HG03060 (cell line): ENCODE measurements at regions not wholly inside any gene's neighbourhood (a gene's known extent, or its start where the extent isn't known, plus 50 kb on each side); places are given as distances from the start of the nearest gene placed in this dataset.
"Not testable (repeated sequence)": the region's sequence is repeated elsewhere in the genome, so short reads cannot be mapped to it uniquely, and the experiment has no call there.

Experiments used
- ATAC-seq: cut with Tn5 transposase; IDR thresholded peaks from one replicate; pipeline ENCODE4 v1.9.1; 2021; ENCODE audit warnings: low read depth, moderate number of reproducible peaks; ENCODE audit not compliant: unreplicated experiment

DNA sequence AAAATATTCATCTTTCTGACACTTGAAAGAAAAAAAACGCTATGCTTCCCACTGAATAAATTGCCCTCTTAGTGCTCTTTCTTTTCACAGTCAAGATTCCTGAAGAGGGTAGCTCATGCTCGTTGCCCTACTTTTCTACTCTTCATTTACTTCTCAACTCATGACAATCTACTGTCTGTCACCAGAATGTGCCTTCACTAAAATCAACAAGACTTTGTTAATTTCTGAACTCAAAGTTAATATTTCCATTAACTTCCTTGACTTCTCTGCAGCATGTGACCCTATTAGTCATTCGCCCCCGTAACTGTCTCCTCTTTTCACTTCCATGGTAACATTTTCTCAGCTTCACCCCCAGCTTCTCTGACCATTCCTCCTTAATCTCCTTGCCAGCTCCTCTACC, 98.9 kb upstream of the MAPRE2 start:
- no peak for ATAC-seq

DNA sequence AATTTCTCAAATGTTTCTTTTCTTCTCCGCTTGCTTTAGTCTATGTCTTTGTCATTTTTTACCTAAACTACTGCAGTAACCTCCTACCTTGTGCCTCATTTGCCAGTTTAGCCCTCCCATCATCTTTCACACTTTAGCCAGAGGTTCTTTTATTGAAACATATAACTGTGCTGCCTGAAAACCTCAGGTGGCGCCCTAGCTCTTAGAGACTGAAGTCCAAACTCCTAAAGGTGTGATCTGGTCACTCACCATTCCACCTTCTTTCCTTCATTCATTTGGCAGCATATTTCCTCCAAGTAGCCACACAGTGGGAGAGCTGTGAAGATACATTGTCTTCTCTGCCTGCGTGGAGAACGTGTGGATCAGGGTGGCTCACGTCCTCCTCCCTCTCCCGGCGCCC, 98.2 kb upstream of the MAPRE2 start:
- ATAC-seq, result no peak

GRCh38 chr18:34943587-34943986, 97.6 kb upstream of the MAPRE2 start:
- no peak for ATAC-seq

- no peak for ATAC-seq
Measured at GRCh38 chr18:34947711-34948125, 93.5 kb upstream of the MAPRE2 start.

DNA sequence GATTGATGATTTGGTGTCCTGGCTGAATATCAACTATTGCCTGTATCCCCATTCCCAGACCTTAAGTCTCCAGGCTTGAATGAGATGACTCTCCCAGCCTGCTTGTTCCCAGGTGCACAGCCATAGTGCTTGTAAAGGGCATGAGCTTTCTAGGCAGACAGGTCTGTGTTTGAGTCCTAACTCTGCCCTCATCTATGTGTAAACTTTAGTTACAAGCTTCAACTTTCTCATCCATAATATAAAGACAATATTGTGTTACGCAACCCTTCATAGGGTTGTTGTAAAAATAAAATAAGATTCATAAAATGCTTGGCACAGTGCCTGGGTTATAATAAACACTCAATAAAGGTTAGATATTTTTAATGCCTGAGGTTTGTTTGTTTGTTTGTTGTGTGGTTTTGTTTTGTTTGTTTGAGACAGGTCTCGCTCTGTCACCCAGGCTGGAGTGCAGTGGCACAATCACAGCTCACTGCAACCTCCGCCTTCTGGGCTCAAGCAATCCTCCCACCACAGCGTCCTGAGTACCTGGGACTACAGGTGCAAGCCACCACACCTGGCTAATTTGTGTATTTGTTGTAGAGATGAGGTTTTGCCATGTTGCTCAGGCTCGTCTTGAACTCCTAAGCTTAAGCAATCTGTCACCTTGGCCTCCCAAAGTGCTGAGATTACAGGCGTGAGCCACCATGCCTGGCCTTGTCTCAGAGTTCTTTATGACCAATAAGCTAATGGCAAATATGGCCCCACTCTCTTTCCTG, 89.4 kb upstream of the MAPRE2 start:
- ATAC-seq, result no peak

DNA sequence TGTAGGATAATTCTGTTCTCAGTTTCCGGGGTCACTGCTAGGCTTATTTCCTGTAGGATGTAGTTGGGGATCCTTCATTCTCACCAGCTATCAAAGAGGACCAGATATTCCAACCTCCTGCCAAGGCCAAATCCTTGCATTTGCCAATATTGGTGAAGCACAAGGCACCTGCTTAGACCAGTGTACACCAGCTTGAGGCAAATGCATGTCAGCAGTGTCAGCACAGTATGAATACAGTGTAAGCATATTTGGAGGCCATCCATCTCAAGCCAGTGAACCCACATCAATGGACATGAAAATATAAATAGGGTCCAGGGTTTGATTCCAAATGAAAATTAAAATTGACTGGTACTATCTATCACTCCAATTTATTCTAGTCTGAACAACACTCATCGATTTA, 88.0 kb upstream of the MAPRE2 start:
- ATAC-seq, result no peak

- not testable (repeated sequence) for ATAC-seq
Measured at GRCh38 chr18:34955494-34955893, 85.7 kb upstream of the MAPRE2 start.

DNA sequence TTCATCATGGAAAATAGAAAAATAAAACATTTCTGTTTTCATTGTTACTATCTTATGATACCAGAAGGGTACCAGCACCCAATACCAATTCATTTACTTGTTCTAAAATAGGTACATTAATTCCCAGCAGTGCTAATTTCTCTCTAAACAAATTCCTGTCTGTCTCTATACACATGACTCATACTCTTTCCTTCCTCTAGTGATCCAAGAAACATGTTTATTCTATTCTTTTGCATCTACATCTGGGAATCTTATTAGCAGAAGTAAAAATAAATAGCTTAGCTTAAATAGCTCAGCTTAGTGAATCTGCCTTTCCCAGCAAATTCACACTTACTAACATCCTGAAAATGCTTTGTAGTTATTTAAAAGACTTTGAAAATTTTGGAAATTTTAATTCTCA, 84.5 kb upstream of the MAPRE2 start:
- no peak for ATAC-seq

DNA sequence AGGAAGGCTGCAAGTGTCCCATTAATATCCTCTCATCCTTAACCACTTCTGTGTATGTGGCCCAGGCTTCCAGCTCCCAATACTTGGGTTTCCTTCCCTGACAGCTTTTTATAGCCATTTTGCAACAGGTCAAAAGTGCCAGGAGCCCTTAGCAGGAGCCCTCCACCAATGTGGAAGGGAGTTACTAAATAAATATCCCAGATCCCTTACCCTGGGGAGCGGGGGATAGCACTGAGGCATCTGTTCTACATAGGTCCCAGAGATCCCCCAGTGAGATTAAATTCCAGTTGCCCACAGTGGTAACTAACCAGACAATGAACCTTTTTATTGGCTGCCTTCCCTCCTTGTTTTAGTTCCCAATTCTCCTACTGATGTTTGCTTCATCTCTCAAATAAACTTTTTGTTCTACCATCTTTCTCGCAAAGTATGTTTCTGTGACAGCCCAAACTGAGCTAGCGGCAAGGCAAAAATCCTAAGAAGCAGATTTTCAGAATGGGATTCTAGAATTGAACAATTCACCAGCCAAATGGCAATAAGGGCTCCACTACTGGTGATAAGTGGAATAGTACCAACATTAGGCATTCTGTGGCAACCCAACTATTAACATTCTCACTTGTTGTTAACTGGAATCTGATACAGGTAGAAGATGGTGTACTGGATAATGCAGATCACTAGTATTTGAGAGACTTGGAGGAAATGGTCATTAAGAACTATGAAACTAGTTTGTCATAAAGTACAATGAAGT, 83.9 kb upstream of the MAPRE2 start:
- no peak for ATAC-seq

GRCh38 chr18:34957864-34958259, 83.4 kb upstream of the MAPRE2 start:
- ATAC-seq, result no peak

GRCh38 chr18:34959211-34959829, 81.9 kb upstream of the MAPRE2 start:
- ATAC-seq, result no peak

DNA sequence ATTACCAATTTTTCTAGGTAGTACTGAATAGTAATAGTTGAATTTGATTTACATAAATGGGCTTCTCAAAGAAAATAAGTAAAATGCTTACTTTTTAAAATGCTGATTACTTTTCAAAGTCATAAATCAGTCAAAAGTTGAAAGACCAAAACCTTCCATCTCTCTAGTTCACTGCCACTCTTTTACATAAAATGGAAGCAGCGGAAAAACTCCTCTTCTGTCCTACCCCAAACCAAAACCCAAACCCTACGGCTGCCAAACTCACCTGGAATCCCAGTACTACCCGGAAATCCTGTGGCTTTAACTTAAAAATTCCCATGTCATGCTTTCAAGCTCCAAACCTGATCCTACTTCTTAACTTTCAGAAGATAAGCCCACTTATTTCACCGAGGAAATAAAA, 81.2 kb upstream of the MAPRE2 start:
- no peak for ATAC-seq

DNA sequence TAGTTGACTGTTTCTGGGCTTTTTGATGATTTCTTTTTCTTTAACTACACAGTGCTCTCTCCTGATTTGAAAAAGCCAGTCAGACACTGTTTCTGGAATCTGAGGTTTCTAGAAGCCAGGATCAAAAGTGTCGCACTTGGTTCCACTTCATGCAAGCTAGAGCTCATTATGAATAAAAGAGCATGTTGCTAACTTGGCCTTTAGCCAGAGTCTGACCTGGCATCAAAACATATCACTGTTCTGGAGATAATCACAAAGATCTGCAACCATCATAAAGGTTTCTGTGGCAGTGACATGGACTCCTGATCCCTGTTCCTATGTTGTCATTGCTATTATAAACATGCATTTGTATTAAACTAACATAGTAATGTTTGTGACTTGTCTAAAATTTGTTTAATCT, 76.1 kb upstream of the MAPRE2 start:
- ATAC-seq, result no peak

DNA sequence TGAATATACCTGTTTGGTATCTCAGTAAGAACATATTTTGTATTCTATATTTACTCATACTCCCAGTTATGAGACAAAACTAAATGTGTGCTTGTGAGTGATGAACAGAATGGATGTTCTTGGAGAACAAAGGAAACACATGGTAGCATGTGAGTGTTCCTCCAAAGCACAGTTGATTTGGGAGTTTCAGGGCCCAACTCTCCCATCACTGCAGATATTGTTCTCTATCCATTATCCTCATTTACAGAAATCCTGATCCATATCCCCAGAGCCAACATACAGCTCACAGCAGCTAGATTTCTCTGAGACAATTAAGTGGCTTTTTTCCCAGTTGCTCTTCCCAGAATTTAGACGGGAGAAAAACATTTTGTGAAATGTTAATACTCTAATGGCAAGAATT, 75.6 kb upstream of the MAPRE2 start:
- no peak for ATAC-seq

- ATAC-seq, result no peak
Measured at GRCh38 chr18:34970106-34970505, 71.1 kb upstream of the MAPRE2 start.

DNA sequence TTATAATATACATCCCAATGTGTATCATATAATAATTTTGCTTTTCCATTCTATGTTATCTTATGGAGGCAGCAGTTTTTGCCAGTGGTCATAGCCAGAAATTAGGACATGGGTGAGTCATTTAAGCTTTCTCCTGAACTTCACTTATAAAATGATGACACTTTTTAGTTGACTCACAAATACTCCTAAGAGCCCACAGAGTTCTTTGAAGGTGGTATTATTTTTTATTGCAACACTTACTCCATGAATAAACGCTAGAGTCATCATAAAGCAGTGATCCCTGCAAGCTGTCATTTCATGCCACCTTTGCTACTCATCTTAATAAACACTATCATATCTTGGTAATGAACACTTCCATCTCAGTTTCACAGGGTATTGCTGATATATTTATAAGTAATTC, 69.9 kb upstream of the MAPRE2 start:
- no peak for ATAC-seq

- ATAC-seq, result no peak
Measured at GRCh38 chr18:34972765-34973414, 68.3 kb upstream of the MAPRE2 start.

GRCh38 chr18:34976123-34976522, 65.1 kb upstream of the MAPRE2 start:
- no peak for ATAC-seq

DNA sequence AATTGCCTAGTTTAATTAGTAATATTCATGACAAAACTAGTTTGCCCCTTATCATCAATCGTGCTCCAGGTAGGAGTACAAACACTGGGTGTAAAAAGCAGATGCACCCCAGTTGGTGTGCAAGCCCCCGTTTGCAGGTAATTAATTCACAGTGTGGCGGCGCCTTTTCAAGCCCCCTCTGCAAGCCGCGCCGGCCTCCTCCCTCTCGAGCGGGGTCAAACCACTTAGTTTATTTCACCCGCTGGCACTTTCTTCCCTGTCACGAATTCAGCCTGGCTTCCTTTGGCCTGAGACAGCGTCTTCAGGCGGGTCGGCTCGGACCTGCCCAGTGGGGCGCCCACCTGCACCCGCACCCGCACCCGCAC, 64.7 kb upstream of the MAPRE2 start:
- ATAC-seq, result no peak

GRCh38 chr18:34976899-34977837, 64.0 kb upstream of the MAPRE2 start:
- ATAC-seq, result peak; percentile 35
